ENCODE measurements at regions not wholly inside any gene's neighbourhood (a gene's known extent, or its start where the extent isn't known, plus 50 kb on each side); places are given as distances from the start of the nearest gene placed in this dataset.
"Not testable (repeated sequence)": the region's sequence is repeated elsewhere in the genome, so short reads cannot be mapped to it uniquely, and the experiment has no call there.

DNA sequence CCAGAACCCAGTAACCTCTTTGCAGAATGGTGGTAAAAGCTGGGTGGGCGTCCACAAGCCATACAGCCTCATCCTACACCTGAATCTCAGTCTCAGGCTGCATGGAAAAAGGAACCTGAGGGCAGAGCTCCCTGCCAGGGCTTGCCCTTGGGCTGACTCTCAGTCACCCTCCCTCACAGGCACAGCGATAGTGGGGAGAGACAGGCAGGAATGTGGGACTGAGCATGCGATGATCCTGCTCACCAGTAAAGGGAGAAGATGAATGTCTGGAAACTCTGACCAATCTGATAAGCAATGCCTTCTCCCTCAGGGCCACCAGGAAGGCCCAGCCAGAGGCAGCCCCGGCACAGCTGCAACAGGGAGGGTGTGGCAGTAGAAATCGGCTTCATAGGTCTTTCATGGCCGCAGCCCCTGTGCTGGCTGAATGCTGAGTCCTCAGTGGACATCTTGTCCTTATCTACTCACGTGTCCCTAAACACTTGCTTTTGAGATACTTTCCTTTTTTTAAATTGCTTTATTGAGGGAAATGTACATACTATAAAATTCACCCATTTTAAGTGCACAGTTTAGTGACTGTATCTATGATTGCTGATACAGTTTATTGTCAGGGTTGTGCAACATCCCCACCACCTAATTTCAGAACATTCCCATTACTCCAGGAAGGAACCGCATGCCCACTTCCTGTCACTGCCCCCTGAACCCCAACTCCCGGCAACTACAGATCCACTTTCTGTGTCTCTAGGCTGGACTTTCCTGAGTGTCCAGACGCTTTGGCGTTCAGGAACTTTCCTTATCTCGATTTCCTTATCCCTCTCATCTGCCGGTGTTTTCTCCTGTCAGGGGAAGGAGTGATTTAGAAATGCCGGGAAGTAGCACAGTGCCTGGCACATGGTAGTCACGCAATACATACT, 258.1 kb downstream of the PCNX1 start:
- no peak for DNase-seq

DNA sequence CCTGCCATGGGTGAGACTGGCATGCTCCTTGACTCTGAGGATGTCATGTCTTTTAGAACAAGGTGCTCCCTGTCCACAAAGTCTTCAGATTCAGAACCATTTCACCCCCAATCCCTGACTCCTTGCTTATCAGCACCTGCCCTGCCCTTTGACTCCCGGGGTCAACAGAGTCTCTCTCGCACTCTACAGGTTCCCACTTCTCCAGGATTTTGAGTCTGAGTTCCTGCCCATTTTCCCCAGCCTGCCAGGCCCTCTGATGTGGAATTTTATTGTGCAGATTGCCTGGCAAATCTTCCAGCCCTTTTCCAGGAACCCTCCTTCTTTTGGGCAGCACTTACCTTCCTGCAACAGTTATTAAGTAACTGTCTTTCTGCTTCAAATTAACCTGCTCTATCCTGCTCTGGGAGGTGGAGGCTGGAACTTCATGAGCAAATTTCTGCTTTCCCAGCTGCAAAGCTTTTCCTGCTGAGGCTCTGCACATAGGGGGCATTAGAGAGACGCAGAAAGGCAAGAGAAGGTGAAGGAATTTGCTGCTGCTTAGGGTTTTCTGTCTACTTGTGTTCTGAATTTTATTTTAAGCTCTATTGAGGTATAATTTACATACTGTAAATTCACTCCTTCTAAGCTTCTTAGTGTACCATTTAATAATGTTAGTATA, 259.1 kb downstream of the PCNX1 start:
- DNase-seq: no peak

DNA sequence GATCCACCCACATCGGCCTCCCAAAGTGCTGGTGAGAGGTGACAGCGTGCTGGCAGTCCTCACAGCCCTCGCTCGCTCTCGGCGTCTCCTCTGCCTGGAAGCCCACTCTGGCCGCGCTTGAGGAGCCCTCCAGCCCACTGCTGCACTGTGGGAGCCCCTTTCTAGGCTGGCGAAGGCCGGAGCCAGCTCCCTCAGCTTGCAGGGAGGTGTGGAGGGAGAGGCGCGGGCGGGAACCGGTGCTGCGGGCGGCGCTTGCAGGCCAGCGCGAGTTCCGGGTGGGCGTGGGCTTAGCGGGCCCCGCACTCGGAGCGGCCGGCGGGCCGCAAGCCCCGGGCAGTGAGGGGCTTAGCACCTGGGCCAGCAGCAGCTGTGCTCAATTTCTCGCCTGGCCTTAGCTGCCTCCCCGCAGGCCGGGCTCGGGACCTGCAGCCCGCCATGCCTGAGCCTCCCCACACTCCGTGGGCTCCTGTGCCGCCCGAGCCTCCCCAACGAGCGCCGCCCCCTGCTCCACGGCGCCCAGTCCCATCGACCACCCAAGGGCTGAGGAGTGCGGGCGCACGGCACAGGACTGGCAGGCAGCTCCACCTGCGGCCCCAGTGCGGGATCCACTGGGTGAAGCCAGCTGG, 260.2 kb downstream of the PCNX1 start:
- DNase-seq: not testable (repeated sequence)

DNA sequence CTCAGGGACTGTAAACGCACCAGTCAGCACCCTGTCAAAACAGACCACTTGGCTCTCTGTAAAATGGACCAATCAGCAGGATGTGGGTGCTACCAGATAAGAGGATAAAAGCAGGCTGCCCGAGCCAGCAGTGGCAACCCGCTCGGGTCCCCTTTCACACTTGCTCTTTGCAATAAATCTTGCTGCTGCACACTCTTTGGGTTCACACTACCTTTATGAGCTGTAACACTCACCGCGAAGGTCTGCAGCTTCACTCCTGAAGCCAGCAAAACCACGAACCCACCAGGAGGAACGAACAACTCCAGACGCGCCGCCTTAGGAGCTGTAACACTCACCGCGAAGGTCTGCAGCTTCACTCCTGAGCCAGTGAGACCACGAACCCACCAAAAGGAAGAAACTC, 260.9 kb downstream of the PCNX1 start:
- DNase-seq: not testable (repeated sequence)

DNA sequence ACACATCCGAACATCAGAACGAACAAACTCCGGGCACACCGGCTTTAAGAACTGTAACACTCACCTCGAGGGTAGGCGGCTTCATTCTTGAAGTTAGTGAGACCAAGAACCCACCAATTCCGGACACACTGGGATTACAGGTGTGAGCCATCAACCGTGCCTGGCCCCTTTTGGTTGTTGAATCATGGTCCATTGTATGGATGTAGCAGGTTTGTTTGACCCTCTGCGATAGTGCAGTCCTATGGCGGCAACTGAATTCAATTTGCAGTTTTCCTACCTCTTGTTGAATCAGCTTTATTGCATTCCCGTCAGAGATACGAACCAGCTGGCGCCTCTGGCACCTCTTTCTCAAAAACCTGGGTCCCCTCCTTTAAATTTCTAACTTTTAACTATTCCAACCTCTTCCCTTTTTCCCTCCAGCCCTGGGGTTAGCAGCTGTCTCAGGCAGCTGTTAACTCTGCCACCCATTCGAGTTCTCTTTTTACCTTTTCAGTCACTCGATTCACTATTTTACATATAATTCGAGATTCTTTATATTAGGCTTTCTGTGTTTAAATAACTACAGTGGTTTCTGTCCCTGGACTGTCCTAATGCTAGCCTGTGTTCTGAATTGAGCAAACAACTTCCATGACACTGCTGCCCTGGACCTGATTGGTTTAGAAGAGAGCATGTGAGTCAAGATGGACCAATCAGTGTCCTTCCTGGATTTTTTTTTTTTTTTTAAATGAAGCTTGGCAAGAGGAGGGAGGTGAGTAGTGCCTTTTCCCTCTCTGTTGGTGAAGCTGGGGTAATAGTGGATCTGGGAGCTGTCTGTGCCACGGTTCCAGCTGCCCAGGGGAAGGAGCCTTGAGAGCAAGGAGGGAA, 261.5 kb downstream of the PCNX1 start:
- DNase-seq: no peak

DNA sequence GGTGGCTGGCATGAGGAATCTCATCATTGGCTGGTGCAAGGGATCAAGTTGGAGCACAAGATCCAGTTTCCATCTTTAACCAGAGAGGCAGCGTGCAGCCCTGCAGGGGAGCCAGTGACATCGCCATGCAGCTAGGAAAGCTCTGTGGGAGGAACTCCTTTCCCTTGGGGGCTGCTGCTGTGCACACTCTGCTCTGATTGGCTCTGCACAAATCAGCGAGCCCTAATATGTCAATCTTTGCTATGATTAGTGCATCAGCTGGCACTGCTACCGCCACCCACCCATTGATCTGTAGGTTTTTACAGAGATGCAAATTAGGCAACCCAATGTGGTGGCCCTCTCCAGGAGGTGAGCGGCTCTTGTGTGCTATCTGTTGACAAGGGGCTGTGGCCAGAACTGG, 262.6 kb downstream of the PCNX1 start:
- DNase-seq: no peak

DNA sequence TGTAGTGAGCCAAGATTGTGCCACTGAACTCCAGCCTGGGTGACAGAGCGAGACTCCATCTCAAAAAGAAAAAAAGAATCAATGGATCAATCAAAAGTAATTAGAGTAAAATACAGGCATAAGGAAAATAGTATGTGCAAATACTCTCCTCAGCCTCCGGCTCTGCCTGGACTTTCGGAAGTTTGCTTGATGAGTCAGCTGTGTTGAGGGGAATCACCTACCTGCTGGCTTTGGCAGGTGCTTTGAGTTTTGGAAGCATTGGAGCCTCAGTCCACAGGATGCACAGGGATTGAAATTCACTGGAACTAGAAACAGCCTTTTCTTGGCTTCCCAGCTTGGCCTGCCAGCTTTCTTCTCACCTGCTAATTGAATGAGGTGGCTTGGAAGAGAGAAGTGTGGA, 268.2 kb downstream of the PCNX1 start:
- no peak for DNase-seq

DNA sequence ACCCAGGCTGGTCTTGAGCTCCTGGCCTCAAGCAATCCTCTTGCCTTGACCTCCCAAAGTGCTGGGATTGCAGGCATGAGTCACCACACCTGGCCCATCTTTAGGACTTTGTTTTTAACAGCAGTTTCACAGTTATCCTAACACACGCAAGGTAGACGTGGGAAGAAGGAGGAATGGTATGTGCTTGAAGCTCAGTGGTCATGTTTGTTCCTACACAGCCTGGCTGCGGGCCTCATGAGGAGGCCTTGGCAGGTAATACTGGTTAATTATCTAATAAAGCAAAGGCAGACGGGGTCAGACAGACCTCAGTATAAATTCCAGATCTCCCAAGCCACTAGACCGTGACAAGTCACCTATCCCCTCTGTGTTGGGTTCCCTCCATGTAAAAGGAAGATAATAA, 271.8 kb downstream of the PCNX1 start:
- DNase-seq: no peak

DNA sequence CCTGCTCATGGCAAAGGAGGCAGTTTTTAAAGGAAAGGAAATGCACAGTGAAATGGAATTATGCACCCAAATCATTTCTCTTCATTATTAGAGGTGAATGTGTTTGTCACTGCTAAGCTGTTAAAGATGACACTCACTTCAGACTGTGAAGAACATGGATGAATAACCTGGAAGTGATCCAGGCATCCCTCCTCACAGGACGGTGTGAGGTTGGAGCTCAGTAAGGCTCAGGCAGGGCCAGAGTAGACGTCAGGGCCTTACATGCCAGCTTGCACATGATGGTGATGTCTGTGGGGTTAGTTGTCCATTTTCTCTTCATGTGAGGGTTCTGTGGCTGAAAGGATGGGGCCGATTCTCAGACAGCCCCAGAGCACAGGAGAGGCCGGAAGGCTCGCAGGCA, 273.1 kb downstream of the PCNX1 start:
- no peak for DNase-seq

DNA sequence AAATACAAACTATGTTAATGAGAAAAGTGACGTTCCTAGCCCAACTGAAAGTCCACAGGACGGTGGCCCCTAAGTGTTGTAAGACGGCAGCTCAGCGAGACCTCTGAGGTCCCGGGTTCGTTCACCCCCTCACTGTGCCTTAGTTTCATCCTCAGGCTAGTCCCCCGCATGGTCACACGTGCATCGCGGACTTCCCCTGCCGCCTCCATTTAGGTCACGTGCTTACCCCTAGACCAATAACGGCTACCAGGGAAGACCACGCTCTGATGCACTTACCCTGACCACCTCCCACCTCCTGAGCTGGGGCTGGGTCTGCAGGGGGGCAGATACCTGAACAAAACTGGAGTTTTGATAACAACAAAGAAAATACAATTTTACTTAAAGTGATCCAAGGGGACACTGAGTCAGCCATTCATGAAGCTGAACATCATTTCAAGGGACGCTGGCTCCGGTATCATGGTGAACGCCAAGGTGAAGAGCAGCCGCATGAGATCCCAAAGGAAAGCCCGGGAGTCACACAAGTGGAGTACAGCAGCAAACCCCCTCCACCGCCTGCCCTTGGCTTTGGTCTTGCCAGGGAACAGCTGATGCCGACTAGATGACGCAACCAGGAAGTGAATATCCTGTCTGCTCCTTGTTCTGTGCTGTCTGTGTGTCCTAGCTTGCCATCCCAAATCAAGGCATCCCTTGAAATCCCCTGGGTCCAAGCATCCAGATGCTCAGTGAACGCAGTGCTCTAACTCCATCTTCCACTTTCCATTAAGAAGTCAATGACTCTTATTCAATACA, 274.1 kb downstream of the PCNX1 start:
- DNase-seq: no peak

DNA sequence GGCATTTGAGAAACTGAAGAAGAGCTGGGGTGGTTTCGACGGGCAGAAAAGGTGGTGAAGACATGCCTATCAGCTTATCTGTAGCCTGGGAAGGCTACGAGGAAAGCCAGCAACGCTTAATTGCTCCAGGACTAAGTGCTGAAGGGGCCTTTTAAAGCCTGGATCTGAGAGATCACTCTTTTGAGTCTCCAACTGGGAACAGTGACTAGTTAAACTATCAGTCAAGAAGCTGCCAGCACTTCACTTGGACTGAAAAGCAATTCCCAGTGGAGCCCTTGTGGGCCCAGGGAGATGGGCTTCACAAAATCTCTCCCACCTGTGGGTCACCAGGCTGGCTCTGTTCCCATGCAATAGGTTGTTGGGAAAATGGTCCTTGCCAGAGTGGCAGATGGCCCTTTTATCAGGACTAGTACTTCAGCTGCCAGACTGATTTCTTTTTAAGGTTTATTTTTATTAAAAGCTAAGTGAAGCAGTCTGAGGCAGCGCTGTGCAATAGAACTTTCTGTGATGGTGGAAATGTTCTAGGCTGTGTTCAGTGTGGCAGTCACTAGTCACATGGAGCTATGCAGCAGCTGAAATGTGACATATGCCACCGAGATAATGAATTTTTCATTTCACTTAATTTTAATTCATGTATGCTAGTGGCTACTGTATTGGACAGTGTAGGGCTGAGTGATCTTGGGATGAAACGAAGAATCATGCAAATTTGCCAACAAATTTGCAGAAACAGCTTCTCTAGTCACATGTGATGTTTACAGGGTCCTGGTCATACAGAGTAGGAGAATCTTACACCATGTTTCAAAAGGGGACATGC, 276.8 kb downstream of the PCNX1 start:
- DNase-seq: no peak

DNA sequence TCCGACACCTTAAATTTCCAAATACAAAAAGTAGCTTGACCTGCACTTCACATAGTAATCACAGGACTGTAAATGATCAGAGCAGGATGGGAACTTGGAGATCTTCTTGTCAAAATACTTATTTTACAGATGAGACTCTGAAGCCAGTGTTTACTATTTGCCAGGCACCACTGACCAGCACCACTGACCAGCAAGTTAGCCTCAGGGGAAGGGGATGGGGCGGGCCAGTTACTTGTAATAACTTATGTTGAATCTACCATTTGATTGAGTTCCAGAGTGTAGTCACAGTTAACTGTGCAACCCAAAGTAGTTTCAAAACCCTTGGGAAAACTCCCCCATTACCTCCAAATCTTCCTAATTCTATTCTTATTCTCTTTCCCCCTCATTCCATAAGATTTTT, 278.4 kb downstream of the PCNX1 start:
- no peak for DNase-seq

DNA sequence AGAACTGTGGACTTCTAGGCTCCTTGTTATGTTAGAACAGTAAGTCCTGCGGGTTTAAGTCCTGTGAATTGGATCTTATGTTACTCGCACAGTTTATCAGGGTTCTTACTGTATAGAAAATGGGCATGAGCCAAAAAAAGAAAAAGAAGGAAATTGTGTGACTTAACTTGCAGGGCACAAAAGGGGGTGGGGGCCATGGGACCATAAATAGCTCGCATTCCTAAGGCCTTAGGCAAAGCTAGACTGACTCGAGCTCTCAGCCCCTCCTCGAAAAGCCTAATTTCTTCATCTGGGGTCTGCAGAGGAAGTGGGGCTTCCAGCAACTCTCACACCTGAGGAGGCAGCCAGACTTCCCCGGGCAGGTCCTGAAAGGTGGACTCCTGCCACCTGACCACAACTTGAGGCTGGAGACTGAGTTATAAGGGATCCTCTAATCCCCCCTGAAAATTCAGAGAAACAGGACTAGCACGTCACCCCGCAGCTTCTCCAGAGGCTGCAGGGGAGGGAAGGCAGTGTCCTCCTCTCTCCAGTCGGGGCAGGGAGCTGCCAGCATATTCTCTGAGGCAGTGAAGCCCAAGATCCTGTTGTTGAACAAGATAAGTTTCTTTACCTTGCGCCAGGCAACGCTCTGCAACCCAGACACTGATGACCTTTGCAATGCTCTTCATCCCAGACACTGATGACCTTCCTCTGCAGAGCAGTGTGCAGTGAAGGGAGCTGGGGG, 280.5 kb downstream of the PCNX1 start:
- no peak for DNase-seq

DNA sequence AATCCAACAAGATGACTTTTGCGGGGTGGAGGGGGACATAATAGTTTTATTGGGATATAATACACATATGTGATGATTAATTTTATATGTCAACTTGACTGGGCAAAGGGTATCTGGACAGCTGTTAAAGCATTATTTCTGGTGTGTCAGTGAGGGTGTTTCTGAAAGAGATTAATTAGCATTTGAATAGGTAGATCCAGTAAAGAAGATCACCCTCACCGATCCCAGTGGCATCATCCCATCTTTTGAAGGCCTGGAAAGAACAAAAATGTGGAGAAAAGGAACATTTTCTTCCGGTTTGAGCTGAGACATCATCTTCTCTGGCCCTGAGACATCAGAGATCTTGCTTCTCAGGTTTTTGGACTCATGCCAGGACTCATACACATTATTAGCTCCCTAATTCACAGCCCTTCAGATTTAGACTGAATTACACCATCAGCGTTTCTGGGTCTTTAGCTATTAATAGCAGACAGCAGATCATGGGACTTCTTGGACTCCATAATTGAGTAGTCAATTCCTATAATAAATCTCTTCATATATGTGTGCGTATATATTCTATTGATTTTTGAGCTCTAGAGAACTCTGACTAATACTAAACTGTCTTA, 283.6 kb downstream of the PCNX1 start:
- DNase-seq: no peak

DNA sequence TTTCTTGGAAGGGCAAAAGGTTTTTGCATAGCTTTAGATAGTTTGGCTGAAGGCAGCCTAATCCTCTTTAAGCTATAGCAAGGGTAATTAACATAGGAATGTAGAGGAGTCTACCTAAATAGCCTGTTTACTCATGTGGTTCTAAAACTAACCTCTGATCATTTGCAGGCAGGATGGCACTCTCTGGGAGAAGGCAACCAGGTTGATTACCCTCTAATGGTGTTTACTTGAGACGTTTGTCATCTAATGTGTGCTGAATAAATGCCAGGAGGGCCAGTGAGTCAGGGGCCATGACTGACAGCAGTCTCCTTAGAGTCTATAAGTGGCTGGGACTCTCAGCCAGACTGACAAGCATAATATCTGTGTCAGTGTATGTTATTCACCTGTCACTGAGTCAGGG, 286.4 kb downstream of the PCNX1 start:
- no peak for DNase-seq

DNA sequence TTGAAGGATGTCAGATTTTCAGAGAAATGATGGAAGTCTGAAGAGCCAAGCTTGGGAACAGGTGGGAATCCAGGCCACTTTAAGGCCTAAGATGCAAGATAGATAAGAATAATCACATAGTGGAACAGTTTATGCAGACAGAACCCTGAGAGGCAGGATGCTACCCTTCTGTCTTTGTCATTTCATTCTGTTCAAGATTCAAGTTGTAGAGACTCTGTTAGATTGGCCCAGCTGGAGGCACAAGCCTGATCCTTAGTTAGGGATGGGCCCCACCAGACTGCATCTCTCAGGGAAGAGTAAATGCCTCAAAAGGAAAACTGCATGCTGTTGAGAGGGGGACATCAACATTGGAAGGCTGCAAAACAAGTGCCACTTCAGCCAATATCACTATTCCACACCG, 287.0 kb downstream of the PCNX1 start:
- DNase-seq: no peak

DNA sequence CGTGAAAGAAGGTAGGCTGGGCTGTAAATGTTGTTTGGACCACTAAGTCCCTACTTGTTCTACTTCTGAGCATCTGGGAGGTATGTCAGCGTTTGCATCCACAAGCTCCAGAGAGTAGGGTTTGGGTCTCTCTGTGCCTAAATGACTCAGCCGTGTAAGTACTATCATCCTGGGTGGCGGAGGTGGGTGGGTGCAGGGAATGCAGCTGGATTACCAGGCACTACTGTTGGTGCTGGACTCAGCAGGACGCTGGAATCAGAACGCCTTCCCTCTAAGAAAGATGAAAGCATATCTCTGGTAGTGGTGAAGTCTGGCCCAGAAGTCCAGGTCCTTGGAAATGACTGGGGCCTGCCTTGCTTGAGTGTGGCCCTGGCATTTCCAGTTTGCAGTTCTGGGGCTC, 289.7 kb downstream of the PCNX1 start:
- DNase-seq: no peak

DNA sequence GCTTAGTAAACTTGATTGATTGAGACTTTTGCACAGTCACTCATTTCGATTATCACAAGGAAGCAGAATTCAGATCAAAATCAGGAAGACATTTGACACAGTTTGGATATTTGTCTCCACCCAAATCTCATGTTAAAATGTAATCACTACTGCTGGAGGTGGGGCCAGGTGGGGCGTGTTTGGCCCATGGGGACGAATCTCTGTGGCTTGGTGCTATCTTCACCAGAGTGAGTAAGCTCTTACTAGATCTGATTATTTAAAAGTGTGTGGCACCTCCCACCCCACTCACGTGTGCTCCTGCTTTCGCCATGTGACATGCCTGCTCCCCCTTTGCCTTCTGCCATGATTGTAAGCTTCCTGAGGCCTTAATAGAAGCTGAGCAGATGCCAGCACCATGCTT, 291.4 kb downstream of the PCNX1 start:
- no peak for DNase-seq

DNA sequence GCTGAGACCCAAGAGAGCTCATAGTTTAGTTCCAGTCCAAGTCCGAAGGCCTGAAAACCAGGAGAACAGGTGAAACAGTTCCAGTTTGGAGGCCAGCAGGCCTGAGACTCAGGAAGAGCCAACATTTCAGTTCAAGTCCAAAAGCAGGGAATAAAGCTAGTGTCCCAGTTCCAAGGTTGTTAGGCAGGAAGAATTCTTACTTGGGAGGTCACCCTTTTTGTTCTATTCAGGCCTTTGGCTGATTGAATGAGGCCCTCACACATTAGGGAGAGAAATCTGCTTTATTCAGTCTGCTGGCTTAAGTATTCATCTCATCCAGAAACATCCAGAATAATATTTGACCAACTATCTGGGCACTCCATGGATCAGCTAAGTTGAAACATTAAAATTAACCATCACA, 294.6 kb downstream of the PCNX1 start:
- DNase-seq: no peak

DNA sequence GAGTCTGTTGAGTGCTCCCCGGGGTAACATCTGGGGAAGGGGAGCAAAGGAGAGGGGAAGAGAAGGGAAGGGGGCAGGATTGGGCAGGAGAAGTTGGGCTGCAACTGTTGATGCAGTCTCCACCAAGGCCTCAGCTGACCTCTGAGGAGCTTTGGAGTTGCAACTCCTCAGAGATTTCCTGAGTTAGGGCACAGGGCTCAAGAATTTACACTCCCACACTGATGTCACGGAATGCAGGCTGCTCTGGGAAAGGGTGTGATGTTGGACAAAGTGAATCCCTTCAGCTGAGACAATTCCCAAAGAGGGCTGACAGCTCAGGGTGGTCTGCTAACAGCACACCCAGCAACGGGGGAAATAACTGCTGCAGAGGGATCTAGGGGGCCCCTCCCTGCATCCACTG, 295.6 kb downstream of the PCNX1 start:
- no peak for DNase-seq
